A549 (cell line): ENCODE measurements at regions not wholly inside any gene's neighbourhood (a gene's known extent, or its start where the extent isn't known, plus 50 kb on each side); places are given as distances from the start of the nearest gene placed in this dataset.

Experiments
- ATAC-seq, 2 experiments: fragments of 200-7000 bp in 1 of 2; fragments of >200 bp in 1 of 2; cut with Nextera tagmentation in 1 of 2; cut with Tn5 transposase in 1 of 2; 3 replicates each; pipeline versions ENCODE4 v1.8.0 to v1.9.1; 2018 to 2020; ENCODE audit warnings: mild to moderate bottlenecking in 1 of 2, moderate library complexity in 1 of 2
- CTCF ChIA-PET: fragments of 300-600 bp; sonication (Branson Sonifier 250); formaldehyde crosslinking; extraction: SDS; loops from one replicate; lab custom pipeline; 2021; ENCODE audit warnings: antibody characterized with exemption, inconsistent platforms; lab: Yijun Ruan, JAX
- POLR2A ChIA-PET: fragments of 350-600 bp; formaldehyde crosslinking; extraction: SDS; loops from one replicate; lab custom pipeline; 2021; ENCODE audit warnings: antibody characterized with exemption, inconsistent platforms; lab: Yijun Ruan, JAX
- DNase-seq, 2 experiments: peaks; one replicate each; pipeline versions ENCODE4 v3.0.0 to v3.0.0-alpha.2; 2011 to 2016; ENCODE audit warnings: low read depth in 1 of 2, low spot score in 1 of 2
- FAIRE-seq: peaks from 2 replicates; lab custom pipeline; 2011; peaks lifted over from hg19 to GRCh38; lab: Jason Lieb, UNC
- H3K27ac ChIP-seq, 2 experiments: fragments of >200 bp; sonication (Bioruptor Twin); formaldehyde crosslinking; 3 replicates each; pipeline ENCODE4 v1.5.1; 2016 to 2017
- H3K4me1 ChIP-seq: fragments of >200 bp; sonication (Bioruptor Twin); formaldehyde crosslinking; 3 replicates; pipeline ENCODE4 v1.6.1; 2016
- H3K4me2 ChIP-seq: fragments of >200 bp; sonication (Bioruptor Twin); formaldehyde crosslinking; 3 replicates; pipeline ENCODE4 v1.6.1; 2016
- H3K4me3 ChIP-seq: fragments of >200 bp; sonication (Bioruptor Twin); formaldehyde crosslinking; 3 replicates; pipeline ENCODE4 v1.5.1; 2016
- H3K9me3 ChIP-seq: fragments of >200 bp; sonication (Bioruptor Twin); formaldehyde crosslinking; 3 replicates; pipeline ENCODE4 v1.6.1; 2016
- CBX8 ChIP-seq: fragments of 200-600 bp; sonication (generic); IDR thresholded peaks from 2 replicates; pipeline ENCODE4 v1.6.1; 2016
- CHD2 ChIP-seq: fragments of 150-350 bp; IDR thresholded peaks from 2 replicates; pipeline ENCODE4 v1.6.1; 2014; ENCODE audit warnings: low read length; ENCODE audit not compliant: partially characterized antibody
- EHMT2 ChIP-seq: fragments of 200-600 bp; sonication (generic); IDR thresholded peaks from 2 replicates; pipeline ENCODE4 v1.6.1; 2016; ENCODE audit warnings: antibody characterized with exemption, low read depth, mild to moderate bottlenecking, moderate library complexity
- EP300 ChIP-seq, 2 experiments: fragments of >200 bp; sonication (Bioruptor Twin); formaldehyde crosslinking; IDR thresholded peaks; 2 replicates in 1 of 2; 3 replicates in 1 of 2; pipeline ENCODE4 v1.6.1; 2016 to 2017
- FOSL2 ChIP-seq, 2 experiments: fragments of 450-650 bp in 1 of 2; fragments of >200 bp in 1 of 2; sonication (Bioruptor Twin) in 1 of 2; formaldehyde crosslinking; IDR thresholded peaks; 2 replicates each; pipeline versions ENCODE4 v1.5.0 to v1.6.1; 2016 to 2020; ENCODE audit warnings: mild to moderate bottlenecking in 1 of 2, moderate library complexity in 1 of 2
- FOXS1 ChIP-seq: fragments of 250-450 bp; sonication (Bioruptor Pico); IDR thresholded peaks from 2 replicates; pipeline ENCODE4 v1.5.0; 2020; ENCODE audit warnings: mild to moderate bottlenecking, moderate library complexity
- HOXB5 ChIP-seq: fragments of 250-450 bp; sonication (Bioruptor Pico); IDR thresholded peaks from 2 replicates; pipeline ENCODE4 v1.5.0; 2020; ENCODE audit warnings: mild to moderate bottlenecking, moderate library complexity
- JUNB ChIP-seq: fragments of >200 bp; sonication (Bioruptor Twin); formaldehyde crosslinking; IDR thresholded peaks from 2 replicates; pipeline ENCODE4 v1.6.1; 2016
- MAFK ChIP-seq: fragments of 450-650 bp; IDR thresholded peaks from 2 replicates; pipeline ENCODE4 v1.6.1; 2014; ENCODE audit not compliant: partially characterized antibody
- MAX ChIP-seq: IDR thresholded peaks from 2 replicates; pipeline ENCODE4 v1.6.1; 2012
- MAZ ChIP-seq: fragments of 150-350 bp; IDR thresholded peaks from 2 replicates; pipeline ENCODE4 v1.6.1; 2014; ENCODE audit warnings: antibody characterized with exemption, low read depth, low read length, borderline replicate concordance
- MYC ChIP-seq: IDR thresholded peaks from 2 replicates; pipeline ENCODE4 v1.6.1; 2012; ENCODE audit warnings: mild to moderate bottlenecking, inconsistent platforms, low read length, improper control_type of control experiment, borderline replicate concordance
- NPAS2 ChIP-seq: fragments of 250-450 bp; sonication (Bioruptor Pico); IDR thresholded peaks from 2 replicates; pipeline ENCODE4 v1.8.0; 2022; ENCODE audit warnings: mild to moderate bottlenecking, moderate library complexity, borderline replicate concordance
- PHF8 ChIP-seq: fragments of 200-600 bp; sonication (generic); IDR thresholded peaks from 2 replicates; pipeline ENCODE4 v1.6.1; 2016; ENCODE audit warnings: low read depth, mild to moderate bottlenecking, antibody characterized with exemption, moderate library complexity, borderline replicate concordance
- POLR2A ChIP-seq: IDR thresholded peaks from 2 replicates; pipeline ENCODE4 v1.6.1; 2012; ENCODE audit warnings: mild to moderate bottlenecking, low read length
- POLR2AphosphoS2 ChIP-seq: conservative IDR thresholded peaks from 2 replicates; pipeline ENCODE4 v1.6.1; 2012; ENCODE audit warnings: low read length, improper control_type of control experiment, inconsistent platforms
- RAD21 ChIP-seq, 2 experiments: fragments of >200 bp in 1 of 2; sonication (Bioruptor Twin) in 1 of 2; formaldehyde crosslinking in 1 of 2; IDR thresholded peaks in 1 of 2; conservative IDR thresholded peaks in 1 of 2; 2 replicates in 1 of 2; 3 replicates in 1 of 2; pipeline ENCODE4 v1.6.1; 2012 to 2018; ENCODE audit warnings: inconsistent platforms in 1 of 2
- RCOR1 ChIP-seq: fragments of 150-350 bp; IDR thresholded peaks from 2 replicates; pipeline ENCODE4 v1.6.1; 2014; ENCODE audit warnings: antibody characterized with exemption, low read length, low read depth
- RNF2 ChIP-seq: fragments of 200-600 bp; sonication (generic); IDR thresholded peaks from 2 replicates; pipeline ENCODE4 v1.6.1; 2016; ENCODE audit warnings: low read depth, mild to moderate bottlenecking, antibody characterized with exemption, moderate library complexity, borderline replicate concordance
- SMC3 ChIP-seq: fragments of >200 bp; sonication (Bioruptor Twin); formaldehyde crosslinking; IDR thresholded peaks from 3 replicates; pipeline ENCODE4 v1.6.1; 2018; ENCODE audit warnings: inconsistent platforms
- TP53 ChIP-seq: fragments of 250-450 bp; sonication (Bioruptor Pico); IDR thresholded peaks from 2 replicates; pipeline ENCODE4 v1.5.0; 2021; ENCODE audit warnings: mild to moderate bottlenecking, moderate library complexity
- ZFP36 ChIP-seq: fragments of 450-650 bp; IDR thresholded peaks from 2 replicates; pipeline ENCODE4 v1.6.1; 2014; ENCODE audit warnings: borderline replicate concordance; ENCODE audit not compliant: partially characterized antibody
- ZNF302 ChIP-seq: fragments of 250-450 bp; sonication (Bioruptor Pico); IDR thresholded peaks from 2 replicates; pipeline ENCODE4 v1.9.0; 2021; ENCODE audit warnings: inconsistent platforms, mild to moderate bottlenecking, moderate library complexity
- WGBS: methylation state at CpG from one replicate; pipeline ENCODE4 v1.1.6; 2017; ENCODE audit errors: missing lambda C conversion rate; 5-methylcytosine and 5-hydroxymethylcytosine counted together
- TF ChIP-seq, protein P1 (sequence below): fragments of 450-650 bp; IDR thresholded peaks from 2 replicates; pipeline ENCODE4 v1.6.1; 2014; ENCODE audit warnings: antibody characterized with exemption
- TF ChIP-seq, protein P2 (sequence below): fragments of 250-450 bp; sonication (Bioruptor Pico); IDR thresholded peaks from 2 replicates; pipeline ENCODE4 v1.5.0; 2020; ENCODE audit warnings: low read depth, mild to moderate bottlenecking, moderate library complexity
- TF ChIP-seq, protein P3 (sequence below): IDR thresholded peaks from 2 replicates; pipeline ENCODE4 v1.6.1; 2012
- TF ChIP-seq, protein P4 (sequence below): fragments of 150-350 bp; IDR thresholded peaks from 2 replicates; pipeline ENCODE4 v1.6.1; 2014; ENCODE audit warnings: low read depth, mild to moderate bottlenecking, low read length

GRCh38 chr1:221900678-221901077 is 158.8 kb upstream of the DUSP10 start:
- ATAC-seq, result no peak
- Histone ChIP-seq H3K9me3 (no peaks in the 10 kb centered on the region), H3K4me3 (no peak overlapping the region), H3K4me2 (no peak overlapping the region), H3K27ac (no peak overlapping the region), H3K4me1 (no peaks in the 10 kb centered on the region)
- CTCF ChIA-PET, result no interaction called here
- POLR2A ChIA-PET, result no interaction called here
- DNase-seq, result no peak
- TF ChIP-seq MAZ (no peak), RAD21 (conservative IDR thresholded peaks at IDR 0.05 in 1 of 2, IDR thresholded peaks at IDR 0.05 in 1 of 2) (no peak), FOSL2 (IDR thresholded peaks at IDR 0.05) (no peak), FOSL2 (CRISPR knock-in tag; IDR thresholded peaks at IDR 0.05) (no peak), EP300 (IDR thresholded peaks at IDR 0.05) (no peak), NPAS2 (CRISPR knock-in tag) (no peak), ZNF302 (CRISPR knock-in tag) (no peak), FOXS1 (CRISPR knock-in tag) (no peak), MYC (no peak), CHD2 (no peak), TP53 (no peak), RNF2 (no peak)
- TF ChIP-seq, protein P1, sequence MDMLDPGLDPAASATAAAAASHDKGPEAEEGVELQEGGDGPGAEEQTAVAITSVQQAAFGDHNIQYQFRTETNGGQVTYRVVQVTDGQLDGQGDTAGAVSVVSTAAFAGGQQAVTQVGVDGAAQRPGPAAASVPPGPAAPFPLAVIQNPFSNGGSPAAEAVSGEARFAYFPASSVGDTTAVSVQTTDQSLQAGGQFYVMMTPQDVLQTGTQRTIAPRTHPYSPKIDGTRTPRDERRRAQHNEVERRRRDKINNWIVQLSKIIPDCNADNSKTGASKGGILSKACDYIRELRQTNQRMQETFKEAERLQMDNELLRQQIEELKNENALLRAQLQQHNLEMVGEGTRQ, result no peak
- TF ChIP-seq, protein P2, sequence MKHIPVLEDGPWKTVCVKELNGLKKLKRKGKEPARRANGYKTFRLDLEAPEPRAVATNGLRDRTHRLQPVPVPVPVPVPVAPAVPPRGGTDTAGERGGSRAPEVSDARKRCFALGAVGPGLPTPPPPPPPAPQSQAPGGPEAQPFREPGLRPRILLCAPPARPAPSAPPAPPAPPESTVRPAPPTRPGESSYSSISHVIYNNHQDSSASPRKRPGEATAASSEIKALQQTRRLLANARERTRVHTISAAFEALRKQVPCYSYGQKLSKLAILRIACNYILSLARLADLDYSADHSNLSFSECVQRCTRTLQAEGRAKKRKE (CRISPR knock-in tag), result no peak
- TF ChIP-seq, protein P3, sequence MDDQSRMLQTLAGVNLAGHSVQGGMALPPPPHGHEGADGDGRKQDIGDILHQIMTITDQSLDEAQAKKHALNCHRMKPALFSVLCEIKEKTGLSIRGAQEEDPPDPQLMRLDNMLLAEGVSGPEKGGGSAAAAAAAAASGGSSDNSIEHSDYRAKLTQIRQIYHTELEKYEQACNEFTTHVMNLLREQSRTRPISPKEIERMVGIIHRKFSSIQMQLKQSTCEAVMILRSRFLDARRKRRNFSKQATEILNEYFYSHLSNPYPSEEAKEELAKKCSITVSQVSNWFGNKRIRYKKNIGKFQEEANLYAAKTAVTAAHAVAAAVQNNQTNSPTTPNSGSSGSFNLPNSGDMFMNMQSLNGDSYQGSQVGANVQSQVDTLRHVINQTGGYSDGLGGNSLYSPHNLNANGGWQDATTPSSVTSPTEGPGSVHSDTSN, result no peak
- FAIRE-seq, result no peak
- 88% methylated on average over 3 of the region's 3 CpGs for WGBS

DNA sequence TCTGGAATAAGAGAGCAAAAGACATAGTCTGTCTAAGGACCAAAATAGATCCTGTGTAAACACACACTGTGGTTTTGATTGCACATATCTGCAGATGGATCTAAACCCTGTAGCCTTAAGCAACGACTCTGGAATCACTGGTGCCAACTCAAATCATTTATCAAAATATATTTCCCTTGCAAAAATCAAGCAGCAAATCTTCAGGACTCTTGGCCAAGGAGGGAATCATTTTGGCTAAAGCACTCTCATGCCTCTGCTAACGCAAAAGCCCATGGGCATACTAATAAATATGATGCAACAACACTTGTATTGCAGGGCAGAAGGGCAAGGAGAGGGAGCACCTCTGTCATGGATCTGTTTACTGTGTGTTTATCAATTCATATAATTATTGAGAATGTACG is 155.4 kb upstream of the DUSP10 start:
- no peak for TF ChIP-seq RCOR1
- ATAC-seq, result no peak
- H3K9me3 ChIP-seq, result no peaks in the 10 kb centered on the region
- no peak overlapping the region for H3K27ac ChIP-seq
- CTCF ChIA-PET, result no interaction called here
- H3K4me1 ChIP-seq, result no peaks in the 10 kb centered on the region
- POLR2A ChIA-PET, result no interaction called here
- H3K4me2 ChIP-seq, result peak overlapping the region; percentile 16; the same call in 1 of the 3 replicates
- H3K4me3 ChIP-seq, result no peak overlapping the region
- FAIRE-seq, result no peak
- 43% methylated on average over 3 of the region's 3 CpGs for WGBS
- DNase-seq, result no peak

GRCh38 chr1:221892301-221892830 is 150.5 kb upstream of the DUSP10 start:
- no peak overlapping the region for H3K4me2 ChIP-seq
- no peaks in the 10 kb centered on the region for H3K9me3 ChIP-seq
- POLR2A ChIA-PET, result no interaction called here
- TF ChIP-seq MYC, result no peak
- no peak for TF ChIP-seq FOXS1 (CRISPR knock-in tag)
- TF ChIP-seq EHMT2, result no peak
- TF ChIP-seq, protein P4, sequence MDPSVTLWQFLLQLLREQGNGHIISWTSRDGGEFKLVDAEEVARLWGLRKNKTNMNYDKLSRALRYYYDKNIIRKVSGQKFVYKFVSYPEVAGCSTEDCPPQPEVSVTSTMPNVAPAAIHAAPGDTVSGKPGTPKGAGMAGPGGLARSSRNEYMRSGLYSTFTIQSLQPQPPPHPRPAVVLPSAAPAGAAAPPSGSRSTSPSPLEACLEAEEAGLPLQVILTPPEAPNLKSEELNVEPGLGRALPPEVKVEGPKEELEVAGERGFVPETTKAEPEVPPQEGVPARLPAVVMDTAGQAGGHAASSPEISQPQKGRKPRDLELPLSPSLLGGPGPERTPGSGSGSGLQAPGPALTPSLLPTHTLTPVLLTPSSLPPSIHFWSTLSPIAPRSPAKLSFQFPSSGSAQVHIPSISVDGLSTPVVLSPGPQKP, result no peak
- TF ChIP-seq FOSL2 (IDR thresholded peaks at IDR 0.05), result no peak
- TF ChIP-seq FOSL2 (CRISPR knock-in tag; IDR thresholded peaks at IDR 0.05), result no peak
- TF ChIP-seq CBX8, result no peak
- no peak for TF ChIP-seq ZFP36
- TF ChIP-seq POLR2A, result no peak
- TF ChIP-seq SMC3, result no peak
- no peak for TF ChIP-seq JUNB
- TF ChIP-seq, protein P1, result no peak
- no peak for TF ChIP-seq MAFK
- no peak for TF ChIP-seq PHF8
- TF ChIP-seq MAX, result no peak
- TF ChIP-seq POLR2AphosphoS2, result no peak
- no peak for TF ChIP-seq HOXB5 (CRISPR knock-in tag)
- H3K4me1 ChIP-seq, result peaks cover 4% of the 10 kb centered on the region
- ATAC-seq (no peak), FAIRE-seq (no peak), DNase-seq (no peak)
- 93% methylated on average over 1 of the region's 1 CpG for WGBS
- CTCF ChIA-PET, result interaction anchor here (0.8 to 1.3 kb wide), 2 partner anchors 14 to 353 kb away, joined by 3 to 4 read pairs; no protein-coding TSS in a partner anchor
- no peak overlapping the region for H3K4me3 ChIP-seq
- H3K27ac ChIP-seq, result peak overlapping the region in 1 of 2 experiments; percentile 29; a peak in 1 of 6 replicates
